Osteoblast (primary cell): ENCODE measurements at regions not wholly inside any gene's neighbourhood (a gene's known extent, or its start where the extent isn't known, plus 50 kb on each side); places are given as distances from the start of the nearest gene placed in this dataset.

Experiments used
- DNase-seq: peaks from one replicate; pipeline ENCODE4 v3.0.0; 2011; ENCODE audit warnings: low spot score, mixed read lengths; ENCODE audit not compliant: insufficient read length; ENCODE audit errors: missing footprints
- H2AFZ ChIP-seq: 2 replicates; pipeline ENCODE4 v1.6.0; 2011; ENCODE audit warnings: mild to moderate bottlenecking, low read length
- H3K27ac ChIP-seq: 2 replicates; pipeline ENCODE4 v1.5.1; 2011; ENCODE audit warnings: mild to moderate bottlenecking, low read depth, low read length, moderate library complexity
- H3K27me3 ChIP-seq: 2 replicates; pipeline ENCODE4 v1.6.0; 2012; ENCODE audit warnings: mild to moderate bottlenecking, control low read depth, inconsistent platforms, low read length, moderate library complexity; ENCODE audit not compliant: insufficient read depth
- H3K36me3 ChIP-seq: 2 replicates; pipeline ENCODE4 v1.5.1; 2011; ENCODE audit warnings: mild to moderate bottlenecking, low read length, control low read depth, moderate library complexity; ENCODE audit not compliant: insufficient read depth
- H3K4me1 ChIP-seq: 2 replicates; pipeline ENCODE4 v1.5.1; 2011; ENCODE audit warnings: mild to moderate bottlenecking, low read length, control low read depth, moderate library complexity; ENCODE audit not compliant: insufficient read depth
- H3K4me2 ChIP-seq: 2 replicates; pipeline ENCODE4 v1.6.0; 2011; ENCODE audit warnings: mild to moderate bottlenecking, low read length; ENCODE audit not compliant: insufficient read depth
- H3K4me3 ChIP-seq: fragments of 200-600 bp; sonication (generic); 3 replicates; pipeline ENCODE4 v1.5.1; 2012; ENCODE audit warnings: mild to moderate bottlenecking, low read length, inconsistent platforms; ENCODE audit not compliant: insufficient read depth
- H3K79me2 ChIP-seq: 2 replicates; pipeline ENCODE4 v1.6.0; 2012; ENCODE audit warnings: mild to moderate bottlenecking, low read length, control low read depth, inconsistent platforms; ENCODE audit not compliant: insufficient read depth
- H3K9me3 ChIP-seq: 2 replicates; pipeline ENCODE4 v1.5.1; 2011; ENCODE audit warnings: low read depth, low read length, control low read depth
- H4K20me1 ChIP-seq: 2 replicates; pipeline ENCODE4 v1.6.0; 2012; ENCODE audit warnings: mild to moderate bottlenecking, low read length, control low read depth; ENCODE audit not compliant: insufficient read depth
- TF ChIP-seq, protein P1 (sequence below): IDR thresholded peaks from 2 replicates; pipeline ENCODE4 v1.5.1; 2011; ENCODE audit warnings: mild to moderate bottlenecking, low read depth, low read length, moderate library complexity; ENCODE audit errors: extremely low read depth

DNA sequence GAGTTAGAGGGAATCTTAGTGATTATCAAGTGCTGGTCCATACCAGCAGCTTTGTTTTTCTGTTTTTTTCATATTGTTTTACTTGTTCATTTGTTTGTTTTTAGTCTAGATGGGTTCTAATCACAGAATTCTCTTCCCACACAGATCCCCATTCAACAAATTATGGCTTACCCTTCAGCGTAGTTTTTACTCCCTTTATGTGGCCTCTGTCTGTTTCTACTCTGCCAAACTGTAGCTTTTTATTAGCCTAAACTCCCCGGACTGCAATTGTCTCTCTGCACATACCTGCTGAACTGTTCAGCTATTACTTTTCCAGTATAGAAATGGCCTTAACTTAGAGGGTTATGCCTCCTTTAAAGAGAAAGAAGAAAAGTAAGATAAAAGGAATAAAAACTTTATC, 348.5 kb downstream of the TGFB2 start:
- Histone ChIP-seq H4K20me1 (no peaks in the 10 kb centered on the region), H3K27me3 (no peaks in the 10 kb centered on the region), H3K4me3 (no peak overlapping the region), H3K4me2 (no peak overlapping the region), H3K4me1 (no peaks in the 10 kb centered on the region), H2AFZ (no peak overlapping the region), H3K9me3 (no peaks in the 10 kb centered on the region), H3K36me3 (no peaks in the 10 kb centered on the region), H3K79me2 (no peaks in the 10 kb centered on the region), H3K27ac (no peak overlapping the region)
- DNase-seq, result no peak
- TF ChIP-seq, protein P1, sequence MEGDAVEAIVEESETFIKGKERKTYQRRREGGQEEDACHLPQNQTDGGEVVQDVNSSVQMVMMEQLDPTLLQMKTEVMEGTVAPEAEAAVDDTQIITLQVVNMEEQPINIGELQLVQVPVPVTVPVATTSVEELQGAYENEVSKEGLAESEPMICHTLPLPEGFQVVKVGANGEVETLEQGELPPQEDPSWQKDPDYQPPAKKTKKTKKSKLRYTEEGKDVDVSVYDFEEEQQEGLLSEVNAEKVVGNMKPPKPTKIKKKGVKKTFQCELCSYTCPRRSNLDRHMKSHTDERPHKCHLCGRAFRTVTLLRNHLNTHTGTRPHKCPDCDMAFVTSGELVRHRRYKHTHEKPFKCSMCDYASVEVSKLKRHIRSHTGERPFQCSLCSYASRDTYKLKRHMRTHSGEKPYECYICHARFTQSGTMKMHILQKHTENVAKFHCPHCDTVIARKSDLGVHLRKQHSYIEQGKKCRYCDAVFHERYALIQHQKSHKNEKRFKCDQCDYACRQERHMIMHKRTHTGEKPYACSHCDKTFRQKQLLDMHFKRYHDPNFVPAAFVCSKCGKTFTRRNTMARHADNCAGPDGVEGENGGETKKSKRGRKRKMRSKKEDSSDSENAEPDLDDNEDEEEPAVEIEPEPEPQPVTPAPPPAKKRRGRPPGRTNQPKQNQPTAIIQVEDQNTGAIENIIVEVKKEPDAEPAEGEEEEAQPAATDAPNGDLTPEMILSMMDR, result no peak

DNA sequence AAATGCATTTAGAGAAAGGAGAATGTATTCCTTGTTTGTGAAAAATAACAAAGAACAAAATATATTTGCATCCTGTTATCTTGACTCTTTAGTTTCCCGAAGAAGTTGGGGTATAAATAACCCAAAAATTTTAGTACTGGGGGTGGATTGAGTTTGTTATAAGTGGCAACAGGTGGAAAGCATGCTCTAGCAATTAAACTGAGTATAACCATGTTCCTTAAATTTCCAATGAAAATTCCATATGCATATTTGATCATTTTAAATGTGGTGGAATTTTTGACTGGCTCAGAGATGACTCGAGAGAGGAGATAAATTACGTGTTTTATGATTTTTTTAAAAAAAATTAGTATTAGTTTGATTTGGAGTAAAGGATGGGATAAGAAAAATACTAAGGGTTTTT, 348.9 kb downstream of the TGFB2 start:
- no peaks in the 10 kb centered on the region for H4K20me1 ChIP-seq
- no peaks in the 10 kb centered on the region for H3K36me3 ChIP-seq
- no peak overlapping the region for H3K27ac ChIP-seq
- no peaks in the 10 kb centered on the region for H3K79me2 ChIP-seq
- H3K4me1 ChIP-seq, result no peaks in the 10 kb centered on the region
- no peak overlapping the region for H3K4me3 ChIP-seq
- H3K27me3 ChIP-seq, result no peaks in the 10 kb centered on the region
- no peak for DNase-seq
- H2AFZ ChIP-seq, result no peak overlapping the region
- H3K9me3 ChIP-seq, result no peaks in the 10 kb centered on the region
- no peak overlapping the region for H3K4me2 ChIP-seq
- TF ChIP-seq, protein P1, result no peak

DNA sequence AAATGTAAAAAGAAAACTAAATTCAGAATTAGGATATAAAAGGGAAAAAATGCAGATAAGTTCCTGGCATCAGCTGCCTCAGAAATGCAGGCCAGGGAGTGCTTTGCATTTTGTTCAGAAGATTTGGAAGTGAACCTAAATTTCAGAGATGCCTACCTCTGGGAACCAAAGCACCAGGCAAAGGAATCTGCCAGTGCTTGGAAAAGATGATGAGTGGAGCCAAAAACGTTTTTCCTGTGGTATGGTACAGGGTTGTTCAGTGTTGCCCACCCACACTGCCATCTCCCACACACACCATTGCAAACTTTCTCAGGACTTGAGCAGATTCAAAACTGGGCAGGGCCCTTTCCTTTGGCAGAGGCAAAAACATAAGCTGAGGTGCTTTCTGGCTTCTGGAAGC, 349.5 kb downstream of the TGFB2 start:
- no peak overlapping the region for H3K4me3 ChIP-seq
- H3K9me3 ChIP-seq, result no peaks in the 10 kb centered on the region
- no peaks in the 10 kb centered on the region for H3K4me1 ChIP-seq
- no peaks in the 10 kb centered on the region for H3K27me3 ChIP-seq
- no peak overlapping the region for H3K27ac ChIP-seq
- H3K79me2 ChIP-seq, result no peaks in the 10 kb centered on the region
- TF ChIP-seq, protein P1, result no peak
- H2AFZ ChIP-seq, result peak overlapping the region; percentile 25
- no peaks in the 10 kb centered on the region for H4K20me1 ChIP-seq
- no peak for DNase-seq
- no peaks in the 10 kb centered on the region for H3K36me3 ChIP-seq
- H3K4me2 ChIP-seq, result no peak overlapping the region

DNA sequence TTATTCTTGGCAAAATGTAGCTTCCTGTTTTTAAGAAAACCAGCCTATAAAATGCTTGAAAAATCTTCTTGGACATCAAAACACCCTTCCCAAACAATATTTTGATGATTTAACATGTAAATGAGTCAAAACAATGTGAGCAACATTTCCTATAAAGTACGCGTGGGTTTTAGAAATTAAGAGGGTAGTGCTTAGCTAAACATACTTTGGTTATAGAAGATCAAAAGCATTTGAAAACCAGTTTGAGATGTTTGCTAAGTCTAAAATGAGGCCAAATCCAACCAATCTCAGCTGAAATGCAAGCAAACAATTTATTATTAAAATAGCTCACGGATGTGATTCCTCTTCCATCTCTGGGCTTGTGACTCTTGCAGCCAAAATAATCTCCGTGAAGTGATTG, 350.4 kb downstream of the TGFB2 start:
- H3K4me1 ChIP-seq, result no peaks in the 10 kb centered on the region
- no peaks in the 10 kb centered on the region for H3K36me3 ChIP-seq
- H4K20me1 ChIP-seq, result no peaks in the 10 kb centered on the region
- H2AFZ ChIP-seq, result no peak overlapping the region
- H3K4me2 ChIP-seq, result no peak overlapping the region
- H3K27ac ChIP-seq, result no peak overlapping the region
- H3K9me3 ChIP-seq, result no peaks in the 10 kb centered on the region
- TF ChIP-seq, protein P1, result no peak
- no peaks in the 10 kb centered on the region for H3K79me2 ChIP-seq
- DNase-seq, result no peak
- no peaks in the 10 kb centered on the region for H3K27me3 ChIP-seq
- H3K4me3 ChIP-seq, result no peak overlapping the region
